Breast epithelium (tissue), 4 donors: ENCODE measurements at regions not wholly inside any gene's neighbourhood (a gene's known extent, or its start where the extent isn't known, plus 50 kb on each side); places are given as distances from the start of the nearest gene placed in this dataset.
"Not testable (repeated sequence)": the region's sequence is repeated elsewhere in the genome, so short reads cannot be mapped to it uniquely, and the experiment has no call there.

ENCODE experiments used
- DNase-seq, 2 donors: peaks; one replicate each; pipeline ENCODE4 v3.0.0-alpha.2; 2019; ENCODE audit warnings: low spot score in 2 of 2
- H3K27ac ChIP-seq, 2 donors: fragments of 200-600 bp; sonication (generic) in 1 of 2; one replicate each; pipeline ENCODE4 v1.5.1; 2016 to 2019; ENCODE audit warnings: mild to moderate bottlenecking in 1 of 2
- H3K27me3 ChIP-seq, 2 donors: fragments of 200-600 bp; sonication (generic) in 1 of 2; one replicate each; pipeline versions ENCODE4 v1.5.1 to v1.6.0; 2017 to 2019; ENCODE audit warnings: control low read depth in 1 of 2, mild to moderate bottlenecking in 1 of 2
- H3K36me3 ChIP-seq: fragments of 200-600 bp; one replicate; pipeline ENCODE4 v1.5.1; 2019
- H3K4me1 ChIP-seq, 2 donors: fragments of 200-600 bp; sonication (generic); one replicate each; pipeline ENCODE4 v1.5.1; 2016 to 2019; ENCODE audit warnings: control low read depth in 1 of 2
- H3K4me3 ChIP-seq, 3 donors: fragments of 200-600 bp; sonication (generic); 1 replicate in 2 of 3; 2 replicates in 1 of 3; pipeline ENCODE4 v1.5.1; 2016 to 2019; ENCODE audit warnings: mild to moderate bottlenecking in 3 of 3, moderate library complexity in 2 of 3
- H3K9me3 ChIP-seq, 2 donors: fragments of 200-600 bp; sonication (generic) in 1 of 2; one replicate each; pipeline ENCODE4 v1.5.1; 2016 to 2019; ENCODE audit warnings: control low read depth in 1 of 2
- CTCF ChIP-seq, 3 donors: fragments of 450-650 bp; IDR thresholded peaks; one replicate each; pipeline ENCODE4 v1.5.1; 2016 to 2017; ENCODE audit warnings: antibody characterized with exemption in 3 of 3, mild to moderate bottlenecking in 3 of 3, moderate library complexity in 3 of 3
- POLR2A ChIP-seq: fragments of 450-650 bp; IDR thresholded peaks from one replicate; pipeline ENCODE4 v1.6.1; 2016; ENCODE audit warnings: antibody characterized with exemption, mild to moderate bottlenecking, moderate library complexity
- POLR2AphosphoS5 ChIP-seq, 3 donors: sonication (generic); formaldehyde crosslinking; IDR thresholded peaks; one replicate each; pipeline ENCODE4 v1.6.1; 2017; ENCODE audit warnings: antibody characterized with exemption in 3 of 3
- intact Hi-C: fragments of 100-400 bp; cut with DNase I; formaldehyde crosslinking; loops from one replicate; pipeline ENCODE4 v1.15.1; 2023; ENCODE audit warnings: low total_unique reads

DNA sequence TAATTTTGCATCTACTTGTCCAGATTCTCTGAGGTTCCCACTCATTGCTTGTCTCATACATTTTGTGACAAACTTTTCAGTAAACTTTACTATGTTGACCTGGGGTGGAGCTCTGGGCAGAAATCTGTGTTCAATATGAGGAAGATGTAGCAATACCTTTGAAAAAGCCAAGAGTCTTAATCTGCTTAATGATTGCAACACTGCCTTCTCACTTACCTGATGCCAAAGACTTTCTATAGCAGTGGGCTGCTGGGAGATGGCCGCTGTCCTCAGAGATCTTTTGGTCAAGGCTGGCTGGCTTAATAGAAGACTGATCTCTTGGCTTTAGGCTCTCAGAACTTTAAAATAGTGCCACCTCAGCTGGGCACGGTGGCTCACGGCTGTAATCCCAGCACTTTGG lies 70.1 kb upstream of the RBM24 start:
- no peak for TF ChIP-seq POLR2AphosphoS5 (IDR thresholded peaks at IDR 0.05)
- no peak for TF ChIP-seq CTCF (IDR thresholded peaks at IDR 0.05)
- TF ChIP-seq POLR2A = no peak
- Histone ChIP-seq H3K9me3 (peaks cover 0 to 5% of the 10 kb centered on the region in 2 donors), H3K4me3 (no peak overlapping the region), H3K4me1 (no peaks in the 10 kb centered on the region), H3K36me3 (no peaks in the 10 kb centered on the region), H3K27me3 (no peaks in the 10 kb centered on the region), H3K27ac (no peak overlapping the region)
- DNase-seq = no peak
- intact Hi-C loops = no loop called here

DNA sequence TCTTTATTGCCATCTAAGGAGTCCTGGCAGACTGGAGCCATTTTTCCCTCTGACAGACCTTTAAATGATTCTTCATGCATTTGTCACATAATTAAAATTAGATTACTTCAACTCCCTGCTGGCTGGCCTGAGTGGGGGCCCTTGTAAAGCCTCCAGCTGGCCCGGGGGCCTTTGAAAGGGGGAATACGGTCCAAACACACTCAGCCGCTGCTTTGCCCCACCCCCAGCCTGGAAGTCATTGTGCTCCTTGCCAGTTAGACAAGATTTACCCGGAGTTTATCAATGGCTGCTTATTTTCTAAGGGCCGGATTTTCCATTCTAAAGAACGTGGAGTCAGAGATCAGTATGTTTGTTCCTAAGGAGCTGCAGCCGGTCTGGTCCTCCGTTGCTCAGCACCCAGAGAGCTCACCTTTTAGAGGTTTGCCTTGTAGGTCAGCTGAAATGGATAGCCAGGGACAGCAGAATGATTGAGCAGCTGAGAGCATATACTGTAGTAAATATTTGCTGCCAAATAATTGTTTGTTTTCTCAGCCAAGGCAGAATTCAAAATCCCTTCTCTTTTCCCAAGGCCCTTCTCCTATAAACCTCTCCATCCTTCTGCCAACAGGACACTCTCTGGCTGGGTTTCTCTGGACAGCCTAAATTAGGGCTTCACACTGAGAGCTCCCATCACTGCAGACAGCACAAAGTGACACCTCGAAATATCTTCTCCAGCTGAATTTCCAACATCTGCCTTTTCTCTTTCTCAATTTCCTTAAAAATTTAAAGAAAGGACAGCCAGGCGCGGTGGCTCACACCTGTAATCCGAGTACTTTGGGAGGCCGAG lies 68.4 kb upstream of the RBM24 start:
- Histone ChIP-seq H3K27me3 (no peaks in the 10 kb centered on the region), H3K4me1 (no peaks in the 10 kb centered on the region), H3K36me3 (no peaks in the 10 kb centered on the region), H3K9me3 (no peaks in the 10 kb centered on the region), H3K4me3 (no peak overlapping the region), H3K27ac (no peak overlapping the region)
- TF ChIP-seq POLR2A (no peak), POLR2AphosphoS5 (IDR thresholded peaks at IDR 0.05) (no peak), CTCF (IDR thresholded peaks at IDR 0.05) (no peak)
- DNase-seq = no peak
- intact Hi-C loops = no loop called here

GRCh38 chr6:17214106-17214505 lies 67.1 kb upstream of the RBM24 start:
- no peak for TF ChIP-seq POLR2A
- TF ChIP-seq CTCF (IDR thresholded peaks at IDR 0.05) = no peak
- TF ChIP-seq POLR2AphosphoS5 (IDR thresholded peaks at IDR 0.05) = no peak
- DNase-seq = no peak
- intact Hi-C loops = no loop called here
- Histone ChIP-seq H3K4me3 (no peak overlapping the region), H3K27ac (no peak overlapping the region), H3K4me1 (no peaks in the 10 kb centered on the region), H3K36me3 (no peaks in the 10 kb centered on the region), H3K9me3 (no peaks in the 10 kb centered on the region), H3K27me3 (no peaks in the 10 kb centered on the region)

- H3K27me3 ChIP-seq, H3K4me3 ChIP-seq, DNase-seq, H3K9me3 ChIP-seq, intact Hi-C loops, H3K27ac ChIP-seq, H3K4me1 ChIP-seq, H3K36me3 ChIP-seq: not testable (repeated sequence)
Measured at GRCh38 chr6:17216972-17217371, 64.2 kb upstream of the RBM24 start.

GRCh38 chr6:17218023-17218748 lies 63.0 kb upstream of the RBM24 start:
- Histone ChIP-seq H3K27ac (no peak overlapping the region), H3K27me3 (no peaks in the 10 kb centered on the region), H3K4me1 (no peaks in the 10 kb centered on the region), H3K36me3 (no peaks in the 10 kb centered on the region), H3K4me3 (no peak overlapping the region), H3K9me3 (no peaks in the 10 kb centered on the region)
- intact Hi-C loops = no loop called here
- TF ChIP-seq POLR2A (no peak), POLR2AphosphoS5 (IDR thresholded peaks at IDR 0.05) (no peak), CTCF (IDR thresholded peaks at IDR 0.05) (no peak)
- DNase-seq = no peak
